ENCODE measurements at regions not wholly inside any gene's neighbourhood (a gene's known extent, or its start where the extent isn't known, plus 50 kb on each side); places are given as distances from the start of the nearest gene placed in this dataset.
"Not testable (repeated sequence)": the region's sequence is repeated elsewhere in the genome, so short reads cannot be mapped to it uniquely, and the experiment has no call there.

GRCh38 chr15:81897057-81897677 lies 148.7 kb downstream of the MEX3B start:
- DNase-seq = no peak

DNA sequence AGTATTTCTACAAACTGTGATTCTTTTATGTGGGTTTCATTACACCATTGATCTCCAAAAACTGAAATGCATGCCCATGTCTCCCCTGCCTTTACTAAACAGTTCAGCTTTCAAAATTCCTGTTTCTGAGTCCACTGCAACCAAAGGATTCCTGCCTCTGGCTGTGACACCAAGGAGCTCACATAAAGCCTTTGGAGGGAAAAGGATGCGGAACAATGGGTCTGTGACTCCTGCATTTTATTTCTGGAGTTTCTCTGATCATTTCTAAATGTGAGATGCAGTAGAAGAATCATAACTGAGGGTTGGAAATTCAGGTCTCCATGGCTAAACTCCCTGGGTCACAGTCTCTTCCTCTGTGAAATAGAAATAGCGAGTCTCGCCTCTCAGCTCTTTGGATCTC lies 149.5 kb downstream of the MEX3B start:
- DNase-seq = no peak

- DNase-seq = no peak
These were observed 150.1 kb downstream of the MEX3B start for GRCh38 chr15:81895723-81896122.

DNA sequence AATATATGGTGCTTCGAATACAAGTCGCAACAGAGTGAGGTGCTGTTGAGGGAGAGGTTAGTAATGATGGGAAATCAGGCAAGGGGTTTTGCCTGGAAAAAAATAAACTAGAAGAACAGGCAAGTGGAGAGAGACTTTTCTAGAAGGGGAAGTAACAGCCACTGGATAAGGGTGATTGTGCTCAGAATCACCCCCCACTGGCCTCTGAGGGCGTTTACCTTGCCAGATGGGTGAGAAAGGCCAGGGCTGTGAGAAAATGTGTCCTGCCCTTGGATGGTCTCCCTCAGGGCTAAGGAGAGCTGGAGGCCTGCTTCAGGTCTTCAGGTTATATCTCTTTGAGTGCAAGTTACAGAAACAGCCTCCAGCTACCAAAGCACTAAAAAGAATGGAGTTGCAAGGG lies 151.8 kb downstream of the MEX3B start:
- DNase-seq = no peak

- no peak for DNase-seq
These were observed 152.5 kb downstream of the MEX3B start for GRCh38 chr15:81893182-81893835.

GRCh38 chr15:81890496-81890895 lies 155.3 kb downstream of the MEX3B start:
- DNase-seq = no peak

DNA sequence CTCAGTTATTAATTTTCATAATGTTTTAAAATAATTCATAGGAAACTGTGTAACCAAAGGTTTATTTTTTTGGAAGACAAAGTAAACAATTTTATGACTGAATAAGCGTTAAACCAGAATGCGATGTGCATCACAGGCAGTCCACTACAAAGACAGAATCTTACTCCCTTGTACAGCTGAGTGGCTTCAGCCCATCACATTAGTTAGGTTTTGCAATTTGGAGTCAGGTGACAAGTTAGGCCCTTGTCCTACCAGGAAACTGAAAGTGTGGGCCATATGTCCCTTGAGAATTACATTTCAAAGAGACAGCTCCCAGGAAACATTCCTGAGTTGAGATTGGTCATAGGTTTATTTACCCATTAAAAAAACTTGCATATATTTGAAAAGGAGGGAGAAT lies 156.3 kb downstream of the MEX3B start:
- DNase-seq = no peak

- DNase-seq = no peak
These were observed 156.9 kb downstream of the MEX3B start for GRCh38 chr15:81888748-81889484.

DNA sequence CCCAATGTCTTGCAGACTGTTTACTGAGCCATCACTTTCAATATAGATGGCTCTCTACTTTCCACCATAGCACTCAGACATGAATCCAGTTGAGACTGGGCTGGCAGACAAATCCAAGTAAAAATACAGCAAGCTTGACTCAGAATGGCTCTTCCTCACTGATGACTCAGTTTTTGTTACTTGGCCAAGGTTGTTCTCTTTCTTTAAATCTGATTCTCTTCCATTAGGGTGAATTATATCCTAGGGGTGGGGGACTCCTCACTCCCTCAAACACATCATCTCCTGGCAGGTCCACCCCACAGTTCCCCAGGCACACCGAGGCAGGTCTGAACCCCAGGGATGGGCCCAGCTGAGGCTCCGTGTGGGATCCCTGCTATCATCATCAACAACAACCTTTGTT lies 157.9 kb downstream of the MEX3B start:
- no peak for DNase-seq

DNA sequence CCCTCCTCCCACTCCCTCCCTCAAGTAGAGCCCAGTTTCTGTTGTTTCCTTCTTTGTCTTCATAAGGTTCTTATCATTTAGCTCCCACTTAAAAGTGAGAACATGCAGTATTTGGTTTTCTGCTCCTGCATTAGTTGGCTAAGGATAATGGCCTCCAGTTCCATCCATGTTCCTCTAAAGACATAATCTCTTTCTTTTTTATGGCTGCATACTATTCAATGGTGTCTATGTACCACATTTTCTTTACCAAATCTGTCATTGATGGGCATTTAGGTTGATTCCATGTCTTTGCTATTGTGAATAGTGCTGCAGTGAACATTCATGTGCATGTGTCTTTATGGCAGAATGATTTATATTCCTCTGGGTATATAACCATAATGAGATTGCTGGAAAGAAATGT lies 158.6 kb downstream of the MEX3B start:
- not testable (repeated sequence) for DNase-seq

DNA sequence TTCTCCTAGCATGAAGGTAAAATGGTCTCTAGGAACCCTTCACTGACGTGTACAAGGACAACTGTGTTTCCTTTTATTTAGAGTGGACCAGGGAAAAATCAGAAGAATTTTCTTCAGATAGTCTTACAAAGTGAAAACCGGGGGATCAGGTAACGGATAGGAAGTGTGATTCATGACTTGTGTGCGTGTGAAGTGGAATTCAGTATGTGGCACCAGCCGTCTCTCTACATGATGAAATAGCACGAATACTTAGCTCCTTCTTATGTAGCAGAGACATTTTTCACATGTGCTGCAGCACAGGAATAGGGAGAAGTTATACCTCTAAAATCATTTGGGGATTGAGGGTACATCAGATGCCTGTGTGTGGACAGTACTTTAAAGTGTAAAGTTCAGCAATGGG lies 159.2 kb downstream of the MEX3B start:
- no peak for DNase-seq

- DNase-seq = no peak
These were observed 159.7 kb downstream of the MEX3B start for GRCh38 chr15:81886080-81886479.

DNA sequence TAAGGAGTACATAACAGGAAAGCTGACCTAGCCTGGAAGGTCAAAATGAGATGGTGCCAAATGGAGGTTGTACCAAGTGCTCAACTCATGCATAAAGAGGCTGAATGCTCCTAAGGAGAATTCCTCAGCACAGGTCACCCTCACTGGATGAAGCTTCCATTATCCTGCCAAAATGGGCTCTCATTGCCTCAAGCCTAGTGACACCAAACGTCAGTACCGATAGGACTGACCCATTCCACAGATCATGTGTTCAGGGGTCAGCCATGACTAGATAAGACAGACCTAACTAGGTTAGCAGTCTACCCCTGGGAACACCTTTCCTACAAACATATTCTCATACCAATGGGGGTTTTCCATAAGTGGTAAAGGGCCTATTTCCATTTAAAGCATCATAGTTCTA lies 160.7 kb downstream of the MEX3B start:
- DNase-seq = no peak

DNA sequence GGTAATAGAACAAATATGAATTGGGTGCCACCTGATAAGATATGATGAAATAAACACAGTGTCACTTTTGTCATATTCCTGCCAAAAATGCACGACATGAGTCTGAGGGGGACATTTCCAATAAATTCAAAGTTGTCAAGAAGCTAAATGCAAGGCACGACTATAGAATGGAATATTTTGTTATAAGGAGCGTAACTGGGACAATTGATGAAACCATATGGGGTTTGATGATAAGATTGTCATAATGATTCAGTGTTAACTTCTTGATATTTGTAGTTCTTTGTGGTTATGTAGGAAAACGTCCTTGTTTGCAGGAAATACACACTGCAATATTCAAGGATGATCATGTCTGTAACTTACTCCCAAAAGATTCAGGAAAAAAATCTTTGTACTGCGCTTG lies 163.3 kb downstream of the MEX3B start:
- DNase-seq = no peak

GRCh38 chr15:81880833-81881232 lies 165.0 kb downstream of the MEX3B start:
- no peak for DNase-seq

- no peak for DNase-seq
These were observed 165.5 kb downstream of the MEX3B start for GRCh38 chr15:81880314-81880713.

DNA sequence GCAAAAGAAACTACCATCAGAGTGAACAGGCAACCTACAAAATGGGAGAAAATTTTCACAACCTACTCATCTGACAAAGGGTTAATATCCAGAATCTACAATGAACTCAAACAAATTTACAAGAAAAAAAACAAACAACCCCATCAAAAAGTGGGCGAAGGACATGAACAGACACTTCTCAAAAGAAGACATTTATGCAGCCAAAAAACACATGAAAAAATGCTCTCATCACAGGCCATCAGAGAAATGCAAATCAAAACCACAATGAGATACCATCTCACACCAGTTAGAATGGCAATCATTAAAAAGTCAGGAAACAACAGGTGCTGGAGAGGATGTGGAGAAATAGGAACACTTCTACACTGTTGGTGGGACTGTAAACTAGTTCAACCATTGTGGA lies 170.1 kb downstream of the MEX3B start:
- not testable (repeated sequence) for DNase-seq

DNA sequence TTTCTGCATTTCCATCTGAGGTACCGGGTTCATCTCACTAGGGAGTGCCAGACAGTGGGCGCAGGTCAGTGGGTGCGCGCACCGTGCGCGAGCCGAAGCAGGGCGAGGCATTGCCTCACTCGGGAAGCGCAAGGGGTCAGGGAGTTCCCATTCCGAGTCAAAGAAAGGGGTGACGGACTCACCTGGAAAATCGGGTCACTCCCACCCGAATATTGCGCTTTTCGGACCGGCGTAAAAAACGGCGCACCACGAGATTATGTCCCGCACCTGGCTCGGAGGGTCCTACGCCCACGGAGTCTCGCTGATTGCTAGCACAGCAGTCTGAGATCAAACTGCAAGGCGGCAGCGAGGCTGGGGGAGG lies 175.1 kb downstream of the MEX3B start:
- DNase-seq = not testable (repeated sequence)

GRCh38 chr15:81870062-81870745 lies 175.6 kb downstream of the MEX3B start:
- not testable (repeated sequence) for DNase-seq

DNA sequence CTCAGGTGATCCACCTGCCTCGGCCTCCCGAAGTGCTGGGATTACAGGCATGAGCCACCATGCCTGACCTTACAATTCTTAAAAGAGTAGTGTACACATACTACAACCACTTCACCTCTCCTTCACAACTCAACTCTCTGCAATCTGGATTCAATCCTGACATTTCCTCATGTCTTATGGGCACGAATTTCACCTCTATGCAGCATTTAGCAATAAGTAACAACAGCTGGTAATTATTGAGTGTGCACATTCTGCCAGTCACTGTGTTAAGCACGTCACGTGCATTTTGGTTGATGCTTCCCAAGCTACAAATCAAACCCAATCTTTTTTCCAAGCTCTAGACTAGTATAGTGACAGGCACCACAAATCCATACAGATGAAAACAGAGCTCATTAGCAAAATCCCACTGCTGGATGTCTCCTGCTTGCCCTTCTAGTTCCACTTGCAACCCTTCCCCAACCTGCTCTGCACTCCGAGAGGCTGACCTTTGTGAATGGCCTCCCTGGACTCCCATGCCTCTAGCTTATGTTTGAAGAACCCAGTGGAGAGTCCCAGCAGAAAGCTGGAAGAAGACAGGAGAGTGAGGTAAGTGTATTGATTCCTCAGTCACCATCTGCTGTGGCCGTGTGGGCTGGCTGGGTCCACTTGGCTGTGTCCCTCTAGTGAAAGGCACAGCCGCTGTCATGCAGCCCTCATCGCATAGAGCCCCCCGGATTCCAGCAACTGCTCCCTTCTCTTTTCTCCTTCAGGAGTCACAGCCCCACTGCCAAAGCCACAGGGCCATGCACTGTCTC lies 176.5 kb downstream of the MEX3B start:
- DNase-seq = no peak

DNA sequence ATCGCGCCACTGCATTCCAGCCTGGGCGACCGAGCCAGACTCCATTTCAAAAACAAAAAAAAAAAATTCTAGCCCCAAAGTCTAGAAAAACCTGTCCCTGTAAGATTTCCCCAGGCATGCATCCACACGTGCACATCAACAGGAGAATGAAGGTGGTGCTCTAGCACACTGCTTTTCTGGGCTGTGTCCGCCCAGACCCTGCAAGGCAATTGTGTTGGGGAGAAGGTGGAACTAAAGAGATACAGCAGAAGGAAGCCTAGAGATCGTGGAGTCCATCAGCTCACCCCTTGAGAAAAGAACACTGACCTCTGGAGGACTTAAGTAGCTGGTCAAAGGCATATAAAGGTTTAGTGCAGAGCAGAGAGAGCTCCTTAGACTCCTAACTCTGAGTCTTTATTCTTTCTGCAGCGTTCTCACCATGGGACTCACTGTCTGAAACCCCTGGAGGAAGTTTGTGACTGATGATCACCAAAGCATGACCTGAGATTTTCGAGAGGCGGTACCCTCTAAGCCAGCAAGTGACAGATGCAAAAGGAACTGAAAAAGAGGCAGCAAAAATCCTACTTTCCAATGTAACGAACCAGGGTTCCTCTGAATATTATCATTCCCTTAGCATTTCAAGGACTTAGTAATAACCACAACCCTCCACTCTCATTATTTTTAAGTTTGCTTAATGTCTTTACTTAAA lies 179.8 kb downstream of the MEX3B start:
- no peak for DNase-seq

DNA sequence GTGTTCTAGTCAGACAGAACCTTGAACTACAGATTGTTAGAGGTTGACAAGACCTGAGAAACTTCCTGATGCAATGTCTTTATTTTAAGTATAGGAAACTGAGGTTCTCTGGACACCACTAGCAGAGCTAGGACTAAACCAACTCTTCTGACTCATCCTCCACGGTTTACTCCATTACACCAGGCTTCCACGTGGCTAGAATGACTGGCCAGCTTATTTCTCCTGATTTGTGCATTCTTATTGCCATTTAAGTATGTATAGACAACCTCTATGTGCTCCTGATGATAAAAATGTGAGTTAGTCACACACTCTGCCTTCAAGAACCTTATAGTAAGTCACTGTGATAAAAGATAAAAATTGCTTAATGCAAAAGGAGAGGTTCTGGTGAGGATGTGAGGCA lies 182.7 kb downstream of the MEX3B start:
- DNase-seq = no peak

All from NCI-H2081 treated with DMSO at 0.1 percent for 48 hours (cell line).